ENCODE measurements at regions not wholly inside any gene's neighbourhood (a gene's known extent, or its start where the extent isn't known, plus 50 kb on each side); places are given as distances from the start of the nearest gene placed in this dataset.

DNA sequence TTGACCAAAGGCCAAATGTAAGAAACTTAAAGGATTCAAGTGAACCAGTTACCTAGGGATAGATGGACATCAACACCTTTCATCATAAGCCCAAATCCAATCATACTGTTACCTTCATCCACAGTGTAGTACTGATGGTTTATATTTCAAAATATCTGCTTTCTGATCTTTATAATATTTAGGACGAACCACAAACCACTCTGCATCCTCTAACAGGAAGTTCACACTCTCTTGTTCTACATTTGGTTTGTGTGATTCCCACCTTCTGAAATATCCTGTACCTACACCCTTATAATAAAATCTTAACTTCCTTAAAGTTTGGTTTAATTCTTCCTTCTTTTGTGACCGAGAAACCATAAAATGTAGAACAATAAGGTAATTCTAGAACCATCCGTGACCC lies 535.7 kb upstream of the CHAC2 start:
- DNase-seq, result no peak
- Histone ChIP-seq H3K27me3 (ENCODE audit: control insufficient read depth, insufficient read depth, low read length, poor library complexity, severe bottlenecking) (no peaks in the 10 kb centered on the region), H3K27ac (ENCODE audit: low read depth, low read length) (no peak overlapping the region), H3K9ac (ENCODE audit: extremely low read depth, low read length, poor library complexity, severe bottlenecking) (no peak overlapping the region), H3K4me1 (ENCODE audit: control insufficient read depth, insufficient read depth, low read length) (no peaks in the 10 kb centered on the region), H3K4me3 (ENCODE audit: low read length) (no peak overlapping the region), H3K36me3 (ENCODE audit: control insufficient read depth, insufficient read depth, low read length) (no peaks in the 10 kb centered on the region), H3K9me3 (ENCODE audit: control insufficient read depth, low read length) (no peaks in the 10 kb centered on the region)
- H3K36me3 Mint-ChIP-seq (ENCODE audit: low read depth), result no peaks in the 10 kb centered on the region
- H3K27me3 Mint-ChIP-seq (ENCODE audit: insufficient read depth), result no peaks in the 10 kb centered on the region
- WGBS, 2 experiments (ENCODE audit: insufficient coverage in 1 of 2, insufficient read length in 1 of 2), result 59 to 100% methylated on average over 1 to 3 of the region's 3 CpGs
- H3K4me1 Mint-ChIP-seq, result peaks cover 12% of the 10 kb centered on the region
- TF ChIP-seq, protein P1, sequence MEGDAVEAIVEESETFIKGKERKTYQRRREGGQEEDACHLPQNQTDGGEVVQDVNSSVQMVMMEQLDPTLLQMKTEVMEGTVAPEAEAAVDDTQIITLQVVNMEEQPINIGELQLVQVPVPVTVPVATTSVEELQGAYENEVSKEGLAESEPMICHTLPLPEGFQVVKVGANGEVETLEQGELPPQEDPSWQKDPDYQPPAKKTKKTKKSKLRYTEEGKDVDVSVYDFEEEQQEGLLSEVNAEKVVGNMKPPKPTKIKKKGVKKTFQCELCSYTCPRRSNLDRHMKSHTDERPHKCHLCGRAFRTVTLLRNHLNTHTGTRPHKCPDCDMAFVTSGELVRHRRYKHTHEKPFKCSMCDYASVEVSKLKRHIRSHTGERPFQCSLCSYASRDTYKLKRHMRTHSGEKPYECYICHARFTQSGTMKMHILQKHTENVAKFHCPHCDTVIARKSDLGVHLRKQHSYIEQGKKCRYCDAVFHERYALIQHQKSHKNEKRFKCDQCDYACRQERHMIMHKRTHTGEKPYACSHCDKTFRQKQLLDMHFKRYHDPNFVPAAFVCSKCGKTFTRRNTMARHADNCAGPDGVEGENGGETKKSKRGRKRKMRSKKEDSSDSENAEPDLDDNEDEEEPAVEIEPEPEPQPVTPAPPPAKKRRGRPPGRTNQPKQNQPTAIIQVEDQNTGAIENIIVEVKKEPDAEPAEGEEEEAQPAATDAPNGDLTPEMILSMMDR (conservative IDR thresholded peaks at IDR 0.05), result no peak
- no peaks in the 10 kb centered on the region for H3K9me3 Mint-ChIP-seq
- no peak overlapping the region for H3K27ac Mint-ChIP-seq
- no peak overlapping the region for H3K4me3 Mint-ChIP-seq

DNA sequence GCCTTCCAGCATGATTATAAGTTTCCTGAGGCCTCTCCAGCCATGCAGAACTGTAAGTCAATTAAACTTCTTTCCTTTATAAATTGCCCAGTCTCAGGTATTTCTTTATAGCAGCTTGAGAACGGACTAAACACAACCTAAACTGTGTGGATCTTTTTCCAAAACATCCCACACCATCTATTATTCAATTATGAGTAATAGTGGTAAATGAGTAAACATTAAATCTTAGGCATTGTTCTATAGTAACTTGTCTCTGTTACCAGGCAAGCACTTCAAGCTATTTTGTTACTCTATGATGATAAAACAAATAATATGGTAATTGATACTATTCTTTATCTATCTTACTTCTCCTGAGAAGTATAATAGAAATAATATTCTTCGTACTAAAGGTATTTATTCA lies 536.9 kb upstream of the CHAC2 start:
- TF ChIP-seq, protein P1 (conservative IDR thresholded peaks at IDR 0.05), result no peak
- Histone ChIP-seq H3K9me3 (ENCODE audit: control insufficient read depth, low read length) (no peaks in the 10 kb centered on the region), H3K4me1 (ENCODE audit: control insufficient read depth, insufficient read depth, low read length) (no peaks in the 10 kb centered on the region), H3K27me3 (ENCODE audit: control insufficient read depth, insufficient read depth, low read length, poor library complexity, severe bottlenecking) (no peaks in the 10 kb centered on the region), H3K9ac (ENCODE audit: extremely low read depth, low read length, poor library complexity, severe bottlenecking) (no peak overlapping the region), H3K27ac (ENCODE audit: low read depth, low read length) (no peak overlapping the region), H3K4me3 (ENCODE audit: low read length) (no peak overlapping the region), H3K36me3 (ENCODE audit: control insufficient read depth, insufficient read depth, low read length) (no peaks in the 10 kb centered on the region)
- H3K27ac Mint-ChIP-seq, result peak overlapping the region; percentile 40
- WGBS, 2 experiments (ENCODE audit: insufficient coverage in 1 of 2, insufficient read length in 1 of 2), result 75% methylated on average over 1 of the region's 2 CpGs; no CpG with 5 or more reads in 1 of the 2 experiments
- no peak overlapping the region for H3K4me3 Mint-ChIP-seq
- no peak for DNase-seq
- H3K4me1 Mint-ChIP-seq, result peaks cover 12% of the 10 kb centered on the region
- no peaks in the 10 kb centered on the region for H3K9me3 Mint-ChIP-seq
- no peaks in the 10 kb centered on the region for H3K36me3 Mint-ChIP-seq (ENCODE audit: low read depth)
- H3K27me3 Mint-ChIP-seq (ENCODE audit: insufficient read depth), result no peaks in the 10 kb centered on the region

DNA sequence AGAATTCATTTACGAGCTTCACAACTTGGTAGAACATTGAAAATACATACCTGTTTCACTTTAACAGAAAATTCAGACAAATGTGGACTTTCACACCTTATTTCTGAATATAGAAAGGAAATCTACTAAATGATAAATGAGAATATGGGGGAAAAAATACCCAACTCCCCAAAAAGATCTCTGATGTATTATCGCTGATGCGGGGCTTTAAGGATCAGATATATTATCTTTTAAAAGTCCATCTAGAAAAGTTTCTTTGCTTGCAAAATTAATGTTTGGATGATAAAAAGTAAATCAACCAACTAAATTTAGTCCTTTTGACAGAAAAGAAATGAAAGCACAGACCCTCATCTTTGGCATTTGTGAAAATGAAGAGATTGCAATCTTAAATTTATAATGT lies 540.1 kb upstream of the CHAC2 start:
- WGBS, 2 experiments (ENCODE audit: insufficient coverage in 1 of 2, insufficient read length in 1 of 2), result 100% methylated on average over 1 of the region's 3 CpGs; no CpG with 5 or more reads in 1 of the 2 experiments
- peaks cover 3% of the 10 kb centered on the region for H3K4me1 Mint-ChIP-seq

More for the DNA sequence above, 540.1 kb upstream of the CHAC2 start:
- Mint-ChIP-seq H3K36me3 (ENCODE audit: low read depth) (no peaks in the 10 kb centered on the region), H3K4me3 (no peak overlapping the region), H3K9me3 (no peaks in the 10 kb centered on the region), H3K27me3 (ENCODE audit: insufficient read depth) (no peaks in the 10 kb centered on the region), H3K27ac (no peak overlapping the region)
- Histone ChIP-seq H3K9me3 (ENCODE audit: control insufficient read depth, low read length) (no peaks in the 10 kb centered on the region), H3K4me1 (ENCODE audit: control insufficient read depth, insufficient read depth, low read length) (no peaks in the 10 kb centered on the region), H3K27me3 (ENCODE audit: control insufficient read depth, insufficient read depth, low read length, poor library complexity, severe bottlenecking) (no peaks in the 10 kb centered on the region), H3K4me3 (ENCODE audit: low read length) (no peak overlapping the region), H3K27ac (ENCODE audit: low read depth, low read length) (no peak overlapping the region), H3K9ac (ENCODE audit: extremely low read depth, low read length, poor library complexity, severe bottlenecking) (no peak overlapping the region), H3K36me3 (ENCODE audit: control insufficient read depth, insufficient read depth, low read length) (no peaks in the 10 kb centered on the region)
- DNase-seq, result no peak
- TF ChIP-seq, protein P1 (conservative IDR thresholded peaks at IDR 0.05), result no peak
